ENCODE measurements at regions not wholly inside any gene's neighbourhood (a gene's known extent, or its start where the extent isn't known, plus 50 kb on each side); places are given as distances from the start of the nearest gene placed in this dataset.

GRCh38 chr5:29833394-29833793 is 1360.1 kb upstream of the CDH6 start:
- no peak for DNase-seq (ENCODE audit: low read depth)

DNA sequence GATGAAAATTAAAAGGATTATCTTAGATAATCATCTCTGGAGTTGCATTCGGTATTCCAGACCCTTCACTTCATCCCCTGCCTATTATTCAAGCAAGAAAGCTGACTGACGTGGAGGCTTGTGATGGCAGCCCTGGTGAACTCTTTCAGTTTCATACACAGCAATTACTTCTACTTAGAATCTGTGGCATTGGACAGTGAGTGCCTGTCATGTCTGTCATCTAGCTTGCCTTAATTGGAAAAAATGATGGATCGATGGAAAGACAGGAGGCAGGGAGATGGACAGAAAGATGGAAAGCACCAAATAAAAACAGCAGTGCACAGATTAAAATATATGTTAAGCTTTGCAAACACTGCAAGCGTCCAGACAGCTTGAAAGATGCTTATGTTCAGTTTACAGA is 1371.0 kb upstream of the CDH6 start:
- DNase-seq (ENCODE audit: low read depth) = no peak

- DNase-seq (ENCODE audit: low read depth) = no peak
Measured at GRCh38 chr5:29811914-29812679, 1381.4 kb upstream of the CDH6 start.

DNA sequence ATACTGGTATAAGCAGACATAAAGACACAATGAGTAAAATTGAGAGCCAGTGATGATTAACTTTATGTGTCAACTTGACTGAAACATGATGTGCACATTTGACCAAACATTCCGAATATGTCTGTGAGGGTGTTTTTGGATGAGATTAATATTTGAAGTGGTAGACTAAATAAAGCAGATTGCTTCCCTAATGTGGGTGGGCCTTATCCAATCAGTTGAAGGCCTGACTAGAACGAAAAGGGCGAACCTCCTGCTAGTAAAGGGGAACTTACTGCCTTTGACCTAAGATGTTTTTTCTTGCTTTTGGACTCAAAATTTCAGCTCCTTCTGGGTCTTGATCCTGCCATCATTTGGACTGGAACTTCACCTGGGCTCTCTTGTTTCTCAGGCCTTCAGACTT is 1387.7 kb upstream of the CDH6 start:
- no peak for DNase-seq (ENCODE audit: low read depth)

GRCh38 chr5:29800752-29801151 is 1392.7 kb upstream of the CDH6 start:
- DNase-seq (ENCODE audit: low read depth) = no peak

- DNase-seq (ENCODE audit: low read depth) = no peak
Measured at GRCh38 chr5:29796013-29796412, 1397.5 kb upstream of the CDH6 start.

- no peak for DNase-seq (ENCODE audit: low read depth)
Measured at GRCh38 chr5:29795096-29795652, 1398.3 kb upstream of the CDH6 start.

DNA sequence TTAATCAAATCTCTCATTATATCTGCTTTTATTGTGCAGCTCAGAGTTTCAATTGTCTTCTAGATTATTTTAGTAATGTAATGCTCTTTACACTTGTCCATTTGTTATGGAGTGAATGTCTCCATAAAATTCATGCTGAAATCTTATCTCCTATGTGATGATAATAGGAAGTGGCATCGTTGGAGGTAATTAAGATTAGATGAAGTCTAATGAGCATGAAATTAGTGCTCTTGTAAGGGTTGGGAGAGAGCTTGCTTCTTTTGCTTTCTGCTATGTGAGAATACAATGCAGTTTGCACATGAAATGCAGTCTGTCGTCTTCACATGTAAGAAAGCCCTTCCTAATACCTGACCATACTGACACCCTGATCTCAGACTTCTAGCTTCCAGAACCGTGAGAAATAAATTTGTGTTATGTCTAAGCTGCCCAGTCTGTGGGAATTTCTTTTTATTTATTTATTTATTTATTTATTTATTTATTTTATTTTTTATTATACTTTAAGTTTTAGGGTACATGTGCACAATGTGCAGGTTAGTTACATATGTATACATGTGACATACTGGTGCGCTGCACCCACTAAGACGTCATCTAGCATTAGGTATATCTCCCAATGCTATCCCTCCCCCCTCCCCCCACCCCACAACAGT is 1399.2 kb upstream of the CDH6 start:
- DNase-seq (ENCODE audit: low read depth) = no peak

- no peak for DNase-seq (ENCODE audit: low read depth)
Measured at GRCh38 chr5:29790281-29790680, 1403.2 kb upstream of the CDH6 start.

DNA sequence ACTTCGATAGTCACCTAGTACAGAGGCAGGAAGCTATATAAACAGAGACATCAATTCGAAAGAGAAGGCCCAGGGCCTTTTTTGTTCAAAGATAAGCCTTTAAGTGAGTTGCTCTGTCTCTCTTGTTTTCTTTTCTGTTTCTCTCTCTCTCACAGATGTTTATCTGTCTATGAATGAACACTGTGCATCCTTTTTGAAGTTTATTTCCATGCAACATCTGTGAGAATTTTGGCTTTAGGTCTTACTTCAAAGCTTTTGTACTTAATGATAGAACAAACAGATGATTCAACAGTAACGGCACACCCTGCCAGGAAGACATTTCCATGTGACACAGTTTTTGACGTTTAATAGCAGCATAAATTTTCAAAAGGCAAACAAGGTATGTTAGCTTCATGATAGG is 1413.1 kb upstream of the CDH6 start:
- DNase-seq (ENCODE audit: low read depth) = no peak

GRCh38 chr5:29779141-29779540 is 1414.3 kb upstream of the CDH6 start:
- no peak for DNase-seq (ENCODE audit: low read depth)

GRCh38 chr5:29777373-29777772 is 1416.1 kb upstream of the CDH6 start:
- DNase-seq (ENCODE audit: low read depth) = no peak

- DNase-seq (ENCODE audit: low read depth) = no peak
Measured at GRCh38 chr5:29770936-29771335, 1422.5 kb upstream of the CDH6 start.

DNA sequence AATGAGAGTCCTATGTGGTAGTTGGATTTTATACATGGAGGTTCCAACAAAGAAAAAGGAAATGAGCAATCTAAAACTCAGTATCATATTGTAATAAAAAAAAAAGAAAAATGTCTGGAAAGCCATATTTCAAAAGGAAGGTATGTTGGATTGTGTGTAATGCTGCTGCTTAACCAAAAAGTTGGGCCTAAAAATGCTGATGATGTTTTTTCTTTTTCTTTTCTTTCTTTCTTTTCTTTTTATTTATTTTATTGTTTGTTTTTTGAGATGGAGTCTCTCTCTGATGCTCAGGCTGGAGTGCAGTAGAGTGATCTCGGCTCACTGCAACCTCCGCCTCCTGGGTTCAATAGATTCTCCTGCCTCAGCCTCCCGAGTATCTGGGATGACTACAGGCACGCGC is 1424.0 kb upstream of the CDH6 start:
- no peak for DNase-seq (ENCODE audit: low read depth)

DNA sequence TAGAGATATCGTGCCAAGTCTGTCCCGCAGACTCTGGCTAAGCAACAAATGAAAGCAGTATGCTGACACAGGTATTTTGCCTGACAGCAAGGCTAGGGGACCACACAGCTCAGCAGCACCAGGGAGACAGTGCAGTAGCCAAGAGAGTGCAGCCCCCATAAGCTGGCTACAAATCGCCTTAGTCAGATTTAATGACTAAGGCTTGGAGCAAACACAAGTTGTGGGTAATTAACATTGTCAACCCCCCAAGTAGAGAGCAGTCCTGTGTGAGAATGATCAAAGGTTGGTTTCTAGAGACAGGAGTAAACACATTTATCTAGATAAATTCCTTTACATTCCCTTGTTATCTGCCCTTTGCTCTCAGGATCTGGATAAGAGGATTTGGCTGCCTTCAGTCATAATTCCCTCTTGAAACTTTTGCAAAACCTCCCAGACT is 1434.5 kb upstream of the CDH6 start:
- DNase-seq (ENCODE audit: low read depth) = no peak

GRCh38 chr5:29750453-29750852 is 1443.0 kb upstream of the CDH6 start:
- DNase-seq (ENCODE audit: low read depth) = no peak

DNA sequence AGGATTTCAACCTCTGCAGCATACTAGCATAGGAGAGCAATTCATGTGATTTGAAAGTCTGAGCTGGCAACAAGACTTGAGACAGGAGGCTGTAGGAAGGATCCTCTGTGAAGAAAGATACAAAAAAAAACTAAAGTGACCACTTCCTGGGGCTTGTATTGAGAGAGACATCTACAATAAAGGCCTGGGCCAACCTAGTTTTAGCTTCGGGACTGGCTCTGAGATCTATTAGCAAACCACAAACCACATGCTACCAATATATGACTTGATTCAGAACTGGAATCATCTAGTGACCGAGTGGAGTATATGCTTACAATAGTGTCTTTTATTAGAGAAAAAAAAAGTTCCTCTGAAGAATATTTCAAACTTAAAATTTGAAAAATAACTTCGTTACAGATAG is 1448.9 kb upstream of the CDH6 start:
- no peak for DNase-seq (ENCODE audit: low read depth)

DNA sequence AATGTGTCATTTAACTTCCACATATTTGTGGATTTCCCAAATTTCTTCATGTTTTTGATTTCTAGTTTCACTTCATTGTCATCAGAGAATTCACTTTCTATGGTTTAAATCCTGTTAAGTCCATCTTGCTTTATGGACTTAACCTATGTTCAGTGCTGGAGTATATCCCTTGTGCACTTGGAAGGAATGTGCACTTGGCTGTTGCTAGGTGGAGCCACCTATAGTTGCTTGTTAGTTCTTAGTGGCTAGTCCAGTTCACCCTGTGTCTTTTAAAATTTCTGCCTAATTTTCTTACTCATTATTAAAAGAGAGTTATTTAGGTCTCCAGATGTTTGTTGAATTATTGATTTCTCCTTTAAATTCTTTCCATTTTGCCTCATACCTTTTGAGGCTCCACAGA is 1472.5 kb upstream of the CDH6 start:
- no peak for DNase-seq (ENCODE audit: low read depth)

DNA sequence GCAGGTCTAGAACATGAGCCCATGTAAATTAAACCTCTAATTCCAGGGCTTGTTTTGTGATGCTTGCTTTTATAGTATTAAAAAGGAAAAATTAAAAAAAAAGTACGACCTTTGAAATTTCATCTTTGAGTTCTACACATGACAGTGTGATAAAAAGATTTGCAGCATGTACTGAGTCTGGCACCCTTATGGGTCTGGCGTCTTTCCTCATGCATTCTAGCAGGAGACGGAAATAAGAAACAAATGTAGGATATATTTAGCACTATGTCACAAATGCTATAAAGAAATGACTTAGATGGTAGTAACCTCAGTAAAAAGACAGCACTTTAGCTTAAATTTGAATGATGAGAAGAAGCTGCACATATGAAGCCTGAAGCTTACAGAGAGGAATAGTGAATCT is 1474.3 kb upstream of the CDH6 start:
- no peak for DNase-seq (ENCODE audit: low read depth)

- no peak for DNase-seq (ENCODE audit: low read depth)
Measured at GRCh38 chr5:29715167-29715566, 1478.3 kb upstream of the CDH6 start.

DNA sequence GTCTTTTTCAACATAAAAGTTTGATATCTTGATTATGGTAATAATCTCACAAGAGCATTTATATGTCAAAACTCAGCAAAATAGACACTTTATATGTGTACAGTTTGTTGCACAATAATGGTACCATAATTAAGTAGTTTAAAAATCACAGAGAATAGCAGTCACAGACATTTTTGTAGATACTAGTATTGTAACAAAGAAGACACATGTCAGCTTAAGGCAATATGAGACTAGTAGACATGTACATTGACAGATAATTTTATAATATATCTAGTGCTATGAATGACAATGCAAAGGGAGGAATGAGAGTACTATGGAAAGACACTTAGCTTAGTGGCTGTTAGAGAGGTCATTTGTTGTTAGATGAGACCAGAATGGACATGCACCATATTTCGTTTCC is 1490.6 kb upstream of the CDH6 start:
- DNase-seq (ENCODE audit: low read depth) = no peak

DNA sequence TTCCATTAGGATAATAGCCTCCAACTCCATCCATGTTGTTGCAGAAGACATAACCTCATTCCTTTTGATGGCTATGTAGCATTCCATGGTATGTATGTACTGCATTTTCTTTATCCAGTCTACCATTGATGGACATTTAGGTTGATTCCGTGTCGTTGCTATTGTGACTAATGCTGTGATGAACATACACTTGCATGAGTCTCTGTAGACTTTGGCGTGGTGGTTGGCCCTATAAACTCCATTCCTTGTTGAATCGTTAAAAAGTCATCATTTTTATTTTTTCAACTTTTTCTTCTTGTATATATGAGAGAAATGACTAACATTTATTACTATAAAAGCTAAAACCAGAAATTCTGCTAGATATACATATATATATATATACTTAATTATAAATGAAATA is 1491.9 kb upstream of the CDH6 start:
- DNase-seq (ENCODE audit: low read depth) = no peak

GRCh38 chr5:29697785-29698414 is 1495.6 kb upstream of the CDH6 start:
- DNase-seq (ENCODE audit: low read depth) = no peak

Data from GM04503 (cell line).